ENCODE measurements at regions not wholly inside any gene's neighbourhood (a gene's known extent, or its start where the extent isn't known, plus 50 kb on each side); places are given as distances from the start of the nearest gene placed in this dataset.

DNA sequence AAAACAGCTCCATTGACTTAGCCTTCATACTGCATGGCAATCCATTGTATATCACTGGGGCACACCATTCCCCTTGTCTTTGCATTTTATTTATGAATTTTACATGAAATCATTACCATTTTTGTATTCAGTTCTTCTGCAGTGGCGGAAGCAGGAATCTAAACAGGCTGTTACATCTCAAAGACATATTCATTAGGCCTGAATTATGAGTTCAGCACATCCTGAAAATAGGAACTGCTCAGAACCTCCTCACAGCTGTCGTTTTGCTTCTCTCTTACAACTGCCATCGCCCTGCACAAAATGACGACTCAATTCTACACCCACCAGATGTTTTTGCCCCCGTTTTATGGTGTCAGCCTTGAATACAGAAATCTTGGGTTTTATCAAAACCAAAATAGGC lies 474.4 kb upstream of the MAGEB18 start:
- H3K4me3 ChIP-seq (ENCODE audit: low read depth, low read length): no peak overlapping the region
- TF ChIP-seq, protein P1, sequence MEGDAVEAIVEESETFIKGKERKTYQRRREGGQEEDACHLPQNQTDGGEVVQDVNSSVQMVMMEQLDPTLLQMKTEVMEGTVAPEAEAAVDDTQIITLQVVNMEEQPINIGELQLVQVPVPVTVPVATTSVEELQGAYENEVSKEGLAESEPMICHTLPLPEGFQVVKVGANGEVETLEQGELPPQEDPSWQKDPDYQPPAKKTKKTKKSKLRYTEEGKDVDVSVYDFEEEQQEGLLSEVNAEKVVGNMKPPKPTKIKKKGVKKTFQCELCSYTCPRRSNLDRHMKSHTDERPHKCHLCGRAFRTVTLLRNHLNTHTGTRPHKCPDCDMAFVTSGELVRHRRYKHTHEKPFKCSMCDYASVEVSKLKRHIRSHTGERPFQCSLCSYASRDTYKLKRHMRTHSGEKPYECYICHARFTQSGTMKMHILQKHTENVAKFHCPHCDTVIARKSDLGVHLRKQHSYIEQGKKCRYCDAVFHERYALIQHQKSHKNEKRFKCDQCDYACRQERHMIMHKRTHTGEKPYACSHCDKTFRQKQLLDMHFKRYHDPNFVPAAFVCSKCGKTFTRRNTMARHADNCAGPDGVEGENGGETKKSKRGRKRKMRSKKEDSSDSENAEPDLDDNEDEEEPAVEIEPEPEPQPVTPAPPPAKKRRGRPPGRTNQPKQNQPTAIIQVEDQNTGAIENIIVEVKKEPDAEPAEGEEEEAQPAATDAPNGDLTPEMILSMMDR (IDR thresholded peaks at IDR 0.05; ENCODE audit: borderline replicate concordance, insufficient read depth, low read depth, low read length): no peak

DNA sequence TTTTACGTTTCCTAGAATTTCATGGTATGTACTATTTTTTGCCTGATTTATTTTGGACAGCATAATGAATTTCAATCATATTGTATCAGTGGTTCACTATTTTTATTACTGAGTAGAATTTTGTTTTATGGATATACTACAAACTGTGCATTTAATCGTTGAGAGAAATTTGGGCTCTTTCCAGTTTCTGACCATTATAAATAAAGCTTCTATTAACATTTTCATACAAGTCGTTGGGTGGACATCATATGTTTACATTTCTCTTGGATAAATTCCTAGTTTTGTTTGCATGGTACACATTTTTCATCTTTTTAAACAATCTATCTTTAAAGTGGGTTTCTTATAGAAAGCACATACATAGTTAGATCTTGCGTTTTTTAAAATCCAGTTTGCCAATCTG lies 472.7 kb upstream of the MAGEB18 start:
- no peak overlapping the region for H3K4me3 ChIP-seq (ENCODE audit: low read depth, low read length)
- TF ChIP-seq, protein P1 (IDR thresholded peaks at IDR 0.05; ENCODE audit: borderline replicate concordance, insufficient read depth, low read depth, low read length): no peak

DNA sequence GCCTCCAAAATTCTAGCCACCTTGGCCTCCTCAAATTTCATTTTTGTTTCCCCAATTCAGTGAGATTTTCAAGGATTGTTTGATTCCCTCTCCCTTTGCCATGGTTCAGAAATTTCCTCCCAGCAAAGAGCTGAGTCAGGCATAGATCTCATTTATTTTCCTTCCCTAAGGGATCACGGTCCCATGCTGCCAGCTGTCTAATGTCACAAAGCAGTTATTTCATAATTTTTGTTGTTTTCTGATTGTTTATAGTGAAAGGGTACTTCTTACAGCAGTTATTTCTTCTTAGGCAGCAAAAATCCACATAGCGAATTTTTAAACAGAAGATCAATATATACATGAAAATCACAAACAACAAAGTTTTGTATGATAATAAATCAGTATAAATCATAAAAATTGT lies 470.5 kb upstream of the MAGEB18 start:
- H3K4me3 ChIP-seq (ENCODE audit: low read depth, low read length): no peak overlapping the region
- TF ChIP-seq, protein P1 (IDR thresholded peaks at IDR 0.05; ENCODE audit: borderline replicate concordance, insufficient read depth, low read depth, low read length): no peak

DNA sequence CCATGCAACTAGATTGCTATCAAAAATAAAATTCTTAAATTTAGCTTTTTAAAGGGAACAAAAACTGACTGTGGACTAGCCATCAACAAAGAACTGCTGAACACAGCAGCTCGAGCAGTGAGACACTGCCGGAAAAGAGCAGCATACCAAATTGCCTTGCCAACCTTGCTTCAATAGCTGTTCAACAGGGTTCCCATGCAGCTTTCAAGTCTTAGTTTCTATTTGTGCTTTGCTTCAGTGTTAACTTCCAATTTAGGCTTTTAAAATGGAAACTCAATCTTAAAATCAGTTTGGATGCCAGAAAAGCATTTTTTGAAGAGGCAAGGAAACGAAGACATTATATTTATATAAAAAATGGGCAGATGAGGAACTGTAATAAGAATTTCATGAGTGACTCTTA lies 463.4 kb upstream of the MAGEB18 start:
- H3K4me3 ChIP-seq (ENCODE audit: low read depth, low read length): no peak overlapping the region
- TF ChIP-seq, protein P1 (IDR thresholded peaks at IDR 0.05; ENCODE audit: borderline replicate concordance, insufficient read depth, low read depth, low read length): no peak

DNA sequence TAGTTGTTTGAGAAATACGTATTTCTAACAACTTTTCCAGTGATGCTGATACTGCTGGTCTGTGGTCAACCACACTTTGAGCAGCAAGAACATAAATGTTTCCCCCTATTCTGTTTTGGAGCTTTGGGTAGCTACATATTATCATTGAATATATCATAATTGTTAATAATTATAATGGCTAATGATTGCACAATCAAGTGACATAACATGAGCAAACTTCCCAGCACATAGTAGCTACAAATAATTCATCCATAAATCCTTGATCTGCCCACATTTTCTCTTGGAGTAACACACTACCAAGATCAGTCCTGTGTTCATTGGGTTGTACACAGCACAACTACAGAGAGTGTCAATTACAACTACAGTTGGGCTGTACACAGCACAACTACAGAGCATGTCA lies 436.3 kb upstream of the MAGEB18 start:
- H3K4me3 ChIP-seq (ENCODE audit: low read depth, low read length): no peak overlapping the region
- TF ChIP-seq, protein P1 (IDR thresholded peaks at IDR 0.05; ENCODE audit: borderline replicate concordance, insufficient read depth, low read depth, low read length): no peak

DNA sequence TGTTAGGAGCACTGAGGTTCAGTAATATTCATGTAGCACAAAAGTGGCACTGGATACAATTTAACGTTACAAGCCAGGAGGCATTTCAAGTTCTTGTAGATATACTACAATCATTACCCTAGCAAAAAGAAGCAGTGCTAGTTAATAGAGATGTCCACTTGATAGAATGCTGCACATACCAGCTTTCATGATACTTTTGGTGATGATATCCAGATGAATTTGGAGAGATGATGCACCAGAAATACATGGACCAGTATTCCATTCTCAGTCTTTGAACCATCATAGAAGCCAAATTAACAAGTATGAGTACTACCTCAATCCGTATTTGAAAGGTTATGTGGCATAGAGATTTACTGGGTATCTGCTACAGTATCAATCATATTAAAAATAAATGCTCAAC lies 421.0 kb upstream of the MAGEB18 start:
- no peak overlapping the region for H3K4me3 ChIP-seq (ENCODE audit: low read depth, low read length)
- TF ChIP-seq, protein P1 (IDR thresholded peaks at IDR 0.05; ENCODE audit: borderline replicate concordance, insufficient read depth, low read depth, low read length): no peak

DNA sequence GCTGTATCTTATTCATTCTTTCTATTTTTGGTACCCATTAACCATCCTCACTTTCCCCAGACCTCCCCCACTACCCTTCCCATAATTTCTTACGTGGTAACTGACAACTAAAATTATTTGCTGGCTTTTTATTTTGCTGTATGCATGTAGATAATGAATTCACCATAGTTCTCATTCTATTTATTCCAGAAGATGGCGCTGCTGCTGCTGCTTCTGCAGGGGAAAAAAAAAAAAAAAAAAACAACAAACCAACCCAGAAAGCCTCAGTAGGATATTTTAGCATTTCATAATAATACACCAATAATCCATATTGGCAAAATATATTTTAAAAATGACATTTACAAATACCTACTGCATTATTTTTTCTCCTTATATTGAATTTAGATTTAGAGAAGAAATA lies 416.6 kb upstream of the MAGEB18 start:
- TF ChIP-seq, protein P1 (IDR thresholded peaks at IDR 0.05; ENCODE audit: borderline replicate concordance, insufficient read depth, low read depth, low read length): peak; percentile 18; the same call in 1 of the 2 replicates
- H3K4me3 ChIP-seq (ENCODE audit: low read depth, low read length): no peak overlapping the region
